Mesothelial cell of epicardium (in vitro differentiated cells): ENCODE measurements at regions not wholly inside any gene's neighbourhood (a gene's known extent, or its start where the extent isn't known, plus 50 kb on each side); places are given as distances from the start of the nearest gene placed in this dataset.

Source experiments
- DNase-seq, 2 experiments: peaks; one replicate each; pipeline ENCODE4 v3.0.0; 2021; ENCODE audit warnings: low spot score in 2 of 2; ENCODE audit not compliant: unreplicated experiment in 2 of 2
- H3K27ac Mint-ChIP-seq: 2 replicates; pipeline ENCODE4 v1.8.0; 2021; ENCODE audit warnings: mixed read lengths
- H3K27me3 Mint-ChIP-seq: 2 replicates; pipeline ENCODE4 v1.8.0; 2021; ENCODE audit warnings: low read depth, mixed read lengths
- H3K36me3 Mint-ChIP-seq: 2 replicates; pipeline ENCODE4 v1.8.0; 2021; ENCODE audit warnings: mixed read lengths
- H3K4me1 Mint-ChIP-seq: 2 replicates; pipeline ENCODE4 v1.8.0; 2021; ENCODE audit warnings: mixed read lengths
- H3K4me3 Mint-ChIP-seq: 2 replicates; pipeline ENCODE4 v1.8.0; 2021; ENCODE audit warnings: mild to moderate bottlenecking, moderate library complexity, mixed read lengths
- H3K9me3 Mint-ChIP-seq: 2 replicates; pipeline ENCODE4 v1.8.0; 2021; ENCODE audit warnings: mixed read lengths
- TF ChIP-seq, protein P1 (sequence below): fragments of 200-600 bp; sonication (generic); IDR thresholded peaks from one replicate; pipeline ENCODE4 v1.5.0; 2021; ENCODE audit warnings: antibody characterized with exemption; ENCODE audit not compliant: unreplicated experiment

DNA sequence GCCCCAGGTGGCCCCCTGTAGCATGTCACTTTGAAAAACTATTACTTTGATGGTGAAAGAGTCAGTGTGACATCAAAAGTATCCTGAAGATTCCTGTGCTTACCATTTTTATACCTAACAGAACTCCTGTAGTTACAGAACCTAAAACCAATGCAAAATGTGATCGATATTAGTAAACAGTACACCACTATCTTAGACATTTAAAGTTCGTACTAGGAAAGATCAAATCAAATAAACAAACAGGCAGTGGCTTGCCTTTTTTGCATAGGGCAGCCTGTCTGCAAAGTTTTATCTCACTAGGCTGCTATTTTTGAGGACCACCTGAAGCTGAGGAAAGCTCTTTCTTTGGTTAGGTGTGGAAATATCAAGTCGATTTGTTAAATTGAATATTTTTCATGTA is 944.0 kb upstream of the CITED2 start:
- TF ChIP-seq, protein P1, sequence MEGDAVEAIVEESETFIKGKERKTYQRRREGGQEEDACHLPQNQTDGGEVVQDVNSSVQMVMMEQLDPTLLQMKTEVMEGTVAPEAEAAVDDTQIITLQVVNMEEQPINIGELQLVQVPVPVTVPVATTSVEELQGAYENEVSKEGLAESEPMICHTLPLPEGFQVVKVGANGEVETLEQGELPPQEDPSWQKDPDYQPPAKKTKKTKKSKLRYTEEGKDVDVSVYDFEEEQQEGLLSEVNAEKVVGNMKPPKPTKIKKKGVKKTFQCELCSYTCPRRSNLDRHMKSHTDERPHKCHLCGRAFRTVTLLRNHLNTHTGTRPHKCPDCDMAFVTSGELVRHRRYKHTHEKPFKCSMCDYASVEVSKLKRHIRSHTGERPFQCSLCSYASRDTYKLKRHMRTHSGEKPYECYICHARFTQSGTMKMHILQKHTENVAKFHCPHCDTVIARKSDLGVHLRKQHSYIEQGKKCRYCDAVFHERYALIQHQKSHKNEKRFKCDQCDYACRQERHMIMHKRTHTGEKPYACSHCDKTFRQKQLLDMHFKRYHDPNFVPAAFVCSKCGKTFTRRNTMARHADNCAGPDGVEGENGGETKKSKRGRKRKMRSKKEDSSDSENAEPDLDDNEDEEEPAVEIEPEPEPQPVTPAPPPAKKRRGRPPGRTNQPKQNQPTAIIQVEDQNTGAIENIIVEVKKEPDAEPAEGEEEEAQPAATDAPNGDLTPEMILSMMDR, result no peak
- DNase-seq, result no peak
- Mint-ChIP-seq H3K9me3 (peaks cover 12% of the 10 kb centered on the region), H3K27me3 (no peaks in the 10 kb centered on the region), H3K27ac (no peak overlapping the region), H3K4me1 (peaks cover 14% of the 10 kb centered on the region), H3K36me3 (no peaks in the 10 kb centered on the region), H3K4me3 (no peak overlapping the region)

DNA sequence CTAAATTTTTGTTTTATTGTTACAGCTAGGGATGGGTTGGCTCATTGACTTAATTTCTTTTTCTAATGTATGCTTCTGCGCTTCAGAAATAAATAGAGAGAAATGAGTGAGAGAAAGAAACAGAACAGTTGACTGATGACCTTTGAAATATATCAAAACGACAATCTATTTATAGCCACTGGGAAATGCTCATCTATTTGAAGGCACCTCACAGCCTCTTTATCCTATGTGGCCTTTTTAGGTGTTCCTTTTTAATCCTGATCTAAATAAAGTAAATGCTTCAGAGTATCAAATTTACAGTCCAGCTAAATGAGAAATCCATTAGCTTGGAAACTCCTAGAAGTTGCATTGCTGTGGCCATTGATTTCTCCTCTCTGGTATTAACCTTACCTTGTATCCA is 943.5 kb upstream of the CITED2 start:
- Mint-ChIP-seq H3K27me3 (no peaks in the 10 kb centered on the region), H3K36me3 (no peaks in the 10 kb centered on the region), H3K9me3 (peaks cover 14% of the 10 kb centered on the region), H3K4me3 (no peak overlapping the region), H3K27ac (no peak overlapping the region), H3K4me1 (peaks cover 14% of the 10 kb centered on the region)
- TF ChIP-seq, protein P1, result no peak
- no peak for DNase-seq

DNA sequence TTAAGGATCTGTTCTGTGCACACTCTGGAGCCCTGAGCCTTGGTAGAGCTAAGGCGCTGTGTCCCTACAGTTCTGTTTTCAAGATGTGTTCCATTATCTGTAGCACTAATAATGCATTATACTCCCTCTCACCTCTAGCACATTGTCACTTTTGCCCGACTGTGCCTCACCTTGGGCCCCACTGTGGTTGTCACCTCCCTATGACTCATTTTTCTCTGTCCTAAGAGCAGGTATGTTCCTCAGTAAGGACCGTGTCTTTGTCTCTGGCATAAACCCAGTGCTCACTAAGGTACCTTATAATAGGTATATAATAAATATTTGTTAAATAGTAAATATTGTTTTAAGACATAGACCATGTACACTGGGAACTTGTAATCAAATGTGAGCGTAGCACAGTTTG is 942.5 kb upstream of the CITED2 start:
- no peak for DNase-seq
- H3K27ac Mint-ChIP-seq, result no peak overlapping the region
- peaks cover under 1% of the 10 kb centered on the region for H3K36me3 Mint-ChIP-seq
- no peak overlapping the region for H3K4me3 Mint-ChIP-seq
- no peaks in the 10 kb centered on the region for H3K27me3 Mint-ChIP-seq
- peaks cover 21% of the 10 kb centered on the region for H3K9me3 Mint-ChIP-seq
- TF ChIP-seq, protein P1, result no peak
- H3K4me1 Mint-ChIP-seq, result peaks cover 14% of the 10 kb centered on the region

DNA sequence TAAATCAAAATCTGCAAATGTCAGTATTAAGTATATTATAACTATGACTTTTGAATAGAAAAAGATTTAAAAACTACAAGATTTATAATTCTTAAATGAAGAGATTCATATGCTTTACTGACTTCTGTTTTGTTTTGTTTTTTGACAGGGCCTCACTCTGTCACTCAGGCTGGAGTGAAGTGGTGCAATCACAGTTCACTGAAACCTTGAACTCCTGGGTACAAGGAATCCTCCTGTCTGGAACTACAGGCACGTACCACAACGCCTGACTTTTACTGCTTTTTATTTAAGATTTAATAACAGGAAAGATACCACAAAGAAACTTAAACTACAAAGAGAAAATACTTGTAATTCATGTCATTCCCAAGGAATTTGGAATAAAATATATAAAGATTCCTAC is 940.2 kb upstream of the CITED2 start:
- Mint-ChIP-seq H3K36me3 (peaks cover 1% of the 10 kb centered on the region), H3K4me1 (peaks cover 16% of the 10 kb centered on the region), H3K27ac (no peak overlapping the region), H3K27me3 (no peaks in the 10 kb centered on the region), H3K4me3 (no peak overlapping the region), H3K9me3 (peaks cover 24% of the 10 kb centered on the region)
- TF ChIP-seq, protein P1, result no peak
- no peak for DNase-seq

DNA sequence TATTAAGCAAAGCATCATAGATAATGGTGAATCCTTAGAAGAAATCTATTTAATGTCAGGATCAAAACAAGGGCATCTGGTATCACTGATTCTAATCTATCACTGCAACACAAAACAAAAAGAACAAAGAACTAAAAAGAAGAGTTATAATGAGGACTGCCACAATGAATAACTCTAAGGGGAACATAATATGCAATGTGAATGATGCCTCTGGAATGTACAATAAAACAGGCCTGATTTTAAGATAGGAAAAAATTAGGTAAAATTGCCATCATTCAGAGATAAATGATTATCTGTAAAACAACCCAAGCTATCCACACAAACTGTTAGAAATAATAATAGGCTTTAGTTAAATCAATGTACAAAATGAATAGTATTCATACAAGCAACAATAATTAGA is 936.7 kb upstream of the CITED2 start:
- DNase-seq, result no peak
- TF ChIP-seq, protein P1, result no peak
- no peak overlapping the region for H3K4me3 Mint-ChIP-seq
- peaks cover 8% of the 10 kb centered on the region for H3K4me1 Mint-ChIP-seq
- no peaks in the 10 kb centered on the region for H3K27me3 Mint-ChIP-seq
- H3K36me3 Mint-ChIP-seq, result peaks cover 1% of the 10 kb centered on the region
- peak overlapping the region; percentile 32 for H3K27ac Mint-ChIP-seq
- H3K9me3 Mint-ChIP-seq, result peaks cover 24% of the 10 kb centered on the region
